GM21447 (cell line): ENCODE measurements at regions not wholly inside any gene's neighbourhood (a gene's known extent, or its start where the extent isn't known, plus 50 kb on each side); places are given as distances from the start of the nearest gene placed in this dataset.

Source experiments
- ATAC-seq: cut with Tn5 transposase; IDR thresholded peaks from one replicate; pipeline ENCODE4 v1.9.1; 2021; ENCODE audit not compliant: unreplicated experiment

GRCh38 chr5:53326424-53327153, 153.8 kb upstream of the FST start:
- no peak for ATAC-seq

GRCh38 chr5:53327811-53328334, 152.6 kb upstream of the FST start:
- ATAC-seq, result no peak

- no peak for ATAC-seq
Measured at GRCh38 chr5:53330491-53330890, 149.9 kb upstream of the FST start.

- ATAC-seq, result no peak
Measured at GRCh38 chr5:53331463-53331862, 149.0 kb upstream of the FST start.

- no peak for ATAC-seq
Measured at GRCh38 chr5:53333160-53333559, 147.3 kb upstream of the FST start.

GRCh38 chr5:53334431-53334941, 145.9 kb upstream of the FST start:
- ATAC-seq, result no peak

- no peak for ATAC-seq
Measured at GRCh38 chr5:53335115-53335514, 145.3 kb upstream of the FST start.

GRCh38 chr5:53337827-53338226, 142.6 kb upstream of the FST start:
- no peak for ATAC-seq

GRCh38 chr5:53338971-53339370, 141.5 kb upstream of the FST start:
- ATAC-seq, result no peak

GRCh38 chr5:53339962-53340540, 140.4 kb upstream of the FST start:
- ATAC-seq, result no peak

GRCh38 chr5:53340956-53341750, 139.3 kb upstream of the FST start:
- no peak for ATAC-seq

- ATAC-seq, result no peak
Measured at GRCh38 chr5:53342236-53342635, 138.2 kb upstream of the FST start.

GRCh38 chr5:53343187-53343586, 137.2 kb upstream of the FST start:
- ATAC-seq, result no peak

GRCh38 chr5:53350368-53350767, 130.1 kb upstream of the FST start:
- no peak for ATAC-seq

- no peak for ATAC-seq
Measured at GRCh38 chr5:53350991-53351770, 129.2 kb upstream of the FST start.

GRCh38 chr5:53355316-53355715, 125.1 kb upstream of the FST start:
- no peak for ATAC-seq

- no peak for ATAC-seq
Measured at GRCh38 chr5:53355931-53356330, 124.5 kb upstream of the FST start.

GRCh38 chr5:53357439-53357838, 123.0 kb upstream of the FST start:
- ATAC-seq, result no peak

- ATAC-seq, result no peak
Measured at GRCh38 chr5:53358794-53359193, 121.6 kb upstream of the FST start.

- ATAC-seq, result no peak
Measured at GRCh38 chr5:53359916-53360517, 120.4 kb upstream of the FST start.
